Trophoblast cell (in vitro differentiated cells and primary cell): ENCODE measurements at regions not wholly inside any gene's neighbourhood (a gene's known extent, or its start where the extent isn't known, plus 50 kb on each side); places are given as distances from the start of the nearest gene placed in this dataset.

Source experiments
- DNase-seq, 2 donors: peaks; one replicate each; pipeline ENCODE4 v3.0.0-alpha.2; 2016
- H2AFZ ChIP-seq: 2 replicates; pipeline ENCODE4 v1.6.1; 2013; ENCODE audit warnings: low read length, moderate library complexity, mild to moderate bottlenecking; ENCODE audit not compliant: insufficient read depth, poor library complexity
- H2AK5ac ChIP-seq: 2 replicates; pipeline ENCODE4 v1.6.1; 2013; ENCODE audit warnings: mild to moderate bottlenecking, low read length
- H2BK120ac ChIP-seq: 2 replicates; pipeline ENCODE4 v1.6.1; 2013; ENCODE audit warnings: low read length, mild to moderate bottlenecking, moderate library complexity; ENCODE audit not compliant: insufficient read depth, poor library complexity
- H2BK12ac ChIP-seq: 2 replicates; pipeline ENCODE4 v1.6.1; 2013; ENCODE audit warnings: mild to moderate bottlenecking, low read length, moderate library complexity
- H2BK5ac ChIP-seq: 2 replicates; pipeline ENCODE4 v1.6.1; 2013; ENCODE audit warnings: low read length, low read depth, moderate library complexity, mild to moderate bottlenecking; ENCODE audit not compliant: poor library complexity
- H3K14ac ChIP-seq: 2 replicates; pipeline ENCODE4 v1.6.1; 2013; ENCODE audit warnings: mild to moderate bottlenecking, low read length
- H3K18ac ChIP-seq: 2 replicates; pipeline ENCODE4 v1.6.1; 2013; ENCODE audit warnings: mild to moderate bottlenecking, low read length
- H3K23ac ChIP-seq: 2 replicates; pipeline ENCODE4 v1.6.1; 2013; ENCODE audit warnings: low read length
- H3K27ac ChIP-seq: 2 replicates; pipeline ENCODE4 v1.5.1; 2013; ENCODE audit warnings: low read depth, mild to moderate bottlenecking, inconsistent platforms, low read length, moderate library complexity
- H3K27me3 ChIP-seq: 2 replicates; pipeline ENCODE4 v1.6.1; 2013; ENCODE audit warnings: inconsistent platforms, mild to moderate bottlenecking, low read length, moderate library complexity; ENCODE audit not compliant: insufficient read depth
- H3K36me3 ChIP-seq, 2 experiments: 1 replicate in 1 of 2; 2 replicates in 1 of 2; pipeline ENCODE4 v1.6.1; 2013; ENCODE audit warnings: low read length in 2 of 2, mild to moderate bottlenecking in 2 of 2, moderate library complexity in 1 of 2; ENCODE audit not compliant: insufficient read depth in 2 of 2, control insufficient read depth in 1 of 2
- H3K4ac ChIP-seq: 2 replicates; pipeline ENCODE4 v1.6.1; 2013; ENCODE audit warnings: low read depth, mild to moderate bottlenecking, low read length, moderate library complexity
- H3K4me1 ChIP-seq, 2 experiments: 1 replicate in 1 of 2; 2 replicates in 1 of 2; pipeline ENCODE4 v1.6.1; 2013; ENCODE audit warnings: low read length in 2 of 2, mild to moderate bottlenecking in 2 of 2, moderate library complexity in 1 of 2; ENCODE audit not compliant: insufficient read depth in 2 of 2, control insufficient read depth in 1 of 2
- H3K4me2 ChIP-seq: 2 replicates; pipeline ENCODE4 v1.6.1; 2013; ENCODE audit warnings: inconsistent platforms, mild to moderate bottlenecking, low read length, moderate library complexity
- H3K4me3 ChIP-seq: 2 replicates; pipeline ENCODE4 v1.5.1; 2013; ENCODE audit warnings: mild to moderate bottlenecking, low read depth, low read length, inconsistent platforms
- H3K79me1 ChIP-seq: one replicate; pipeline ENCODE4 v1.6.1; 2013; ENCODE audit warnings: low read length
- H3K79me2 ChIP-seq: 2 replicates; pipeline ENCODE4 v1.6.1; 2013; ENCODE audit warnings: low read length, mild to moderate bottlenecking; ENCODE audit not compliant: control insufficient read depth, insufficient read depth, poor library complexity
- H3K9ac ChIP-seq: 2 replicates; pipeline ENCODE4 v1.6.1; 2013; ENCODE audit warnings: mild to moderate bottlenecking, low read length
- H3K9me3 ChIP-seq: 2 replicates; pipeline ENCODE4 v1.6.1; 2013; ENCODE audit warnings: low read depth, mild to moderate bottlenecking, control low read depth, inconsistent platforms, low read length; ENCODE audit not compliant: insufficient read depth
- H4K12ac ChIP-seq: 2 replicates; pipeline ENCODE4 v1.6.1; 2013; ENCODE audit warnings: low read depth, mild to moderate bottlenecking, low read length, moderate library complexity
- H4K8ac ChIP-seq: 2 replicates; pipeline ENCODE4 v1.6.1; 2013; ENCODE audit warnings: low read depth, mild to moderate bottlenecking, low read length, moderate library complexity
- H4K91ac ChIP-seq: one replicate; pipeline ENCODE4 v1.6.1; 2013; ENCODE audit warnings: low read depth, mild to moderate bottlenecking, low read length, moderate library complexity
- WGBS: extraction: QIAGEN DNeasy Blood & Tissue Kit; methylation state at CpG from one replicate; pipeline ENCODE4 v1.1.7; 2013; ENCODE audit warnings: missing lambda C conversion rate; ENCODE audit not compliant: insufficient read length, insufficient coverage; ENCODE audit errors: extremely low coverage; 5-methylcytosine and 5-hydroxymethylcytosine counted together

DNA sequence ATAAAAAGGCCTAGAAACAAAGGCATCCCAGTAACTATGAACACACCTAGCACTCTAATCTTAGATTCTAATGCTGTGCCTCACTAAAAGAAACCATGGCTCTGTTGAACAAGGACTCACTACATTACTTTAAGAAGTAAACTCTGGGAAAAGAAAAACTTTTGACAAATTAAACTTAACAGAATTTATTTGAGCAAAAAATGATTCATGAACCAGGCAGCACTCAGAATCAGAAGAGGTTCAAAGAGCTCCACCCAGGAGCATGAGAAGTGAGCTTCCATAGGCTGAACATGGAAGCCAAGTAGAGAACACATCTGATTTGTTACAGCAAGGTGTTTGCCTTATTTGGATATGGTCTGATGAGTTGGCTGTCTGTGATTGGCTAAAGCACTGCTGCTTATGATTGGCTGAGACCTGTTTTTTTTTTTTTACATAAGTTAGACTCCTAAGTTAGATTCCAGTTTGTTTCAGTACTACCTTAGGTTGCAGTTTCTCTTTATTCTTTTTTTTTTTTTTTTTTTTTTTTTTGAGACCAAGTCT, 343.6 kb upstream of the SASH1 start:
- Histone ChIP-seq H3K27me3 (no peaks in the 10 kb centered on the region), H3K79me2 (no peaks in the 10 kb centered on the region), H4K91ac (no peak overlapping the region), H3K27ac (no peak overlapping the region), H4K12ac (no peak overlapping the region), H2BK12ac (no peak overlapping the region), H2AK5ac (no peak overlapping the region), H3K4me3 (no peak overlapping the region), H3K23ac (no peak overlapping the region), H4K8ac (no peak overlapping the region), H3K36me3 (no peaks in the 10 kb centered on the region), H3K4me2 (no peak overlapping the region), H2AFZ (no peak overlapping the region), H3K14ac (no peak overlapping the region), H3K9ac (no peak overlapping the region), H3K79me1 (no peaks in the 10 kb centered on the region), H3K9me3 (no peaks in the 10 kb centered on the region), H3K4me1 (no peaks in the 10 kb centered on the region), H3K18ac (no peak overlapping the region), H2BK5ac (no peak overlapping the region), H2BK120ac (no peak overlapping the region), H3K4ac (no peak overlapping the region)
- no peak for DNase-seq

GRCh38 chr6:148001844-148002642, 340.6 kb upstream of the SASH1 start:
- Histone ChIP-seq H3K18ac (no peak overlapping the region), H3K23ac (no peak overlapping the region), H3K14ac (no peak overlapping the region), H3K36me3 (no peaks in the 10 kb centered on the region), H3K79me1 (no peaks in the 10 kb centered on the region), H4K12ac (no peak overlapping the region), H3K9ac (no peak overlapping the region), H3K4ac (no peak overlapping the region), H3K4me1 (no peaks in the 10 kb centered on the region), H4K91ac (no peak overlapping the region), H2AFZ (no peak overlapping the region), H3K27me3 (no peaks in the 10 kb centered on the region), H3K4me2 (no peak overlapping the region), H3K27ac (no peak overlapping the region), H4K8ac (no peak overlapping the region), H2BK12ac (no peak overlapping the region), H2BK120ac (no peak overlapping the region), H3K79me2 (no peaks in the 10 kb centered on the region), H2BK5ac (no peak overlapping the region), H3K4me3 (no peak overlapping the region), H2AK5ac (no peak overlapping the region), H3K9me3 (no peaks in the 10 kb centered on the region)
- no peak for DNase-seq
- no CpG with 5 or more reads among the region's 7 CpGs for WGBS

GRCh38 chr6:148004651-148005050, 338.0 kb upstream of the SASH1 start:
- Histone ChIP-seq H4K12ac (no peak overlapping the region), H3K79me1 (no peaks in the 10 kb centered on the region), H2AK5ac (no peak overlapping the region), H3K23ac (no peak overlapping the region), H2AFZ (no peak overlapping the region), H3K4me1 (no peaks in the 10 kb centered on the region), H3K4me2 (no peak overlapping the region), H4K91ac (no peak overlapping the region), H4K8ac (no peak overlapping the region), H3K27me3 (no peaks in the 10 kb centered on the region), H3K4ac (no peak overlapping the region), H2BK12ac (no peak overlapping the region), H3K4me3 (no peak overlapping the region), H2BK5ac (no peak overlapping the region), H3K79me2 (no peaks in the 10 kb centered on the region), H3K14ac (no peak overlapping the region), H3K36me3 (no peaks in the 10 kb centered on the region), H3K18ac (no peak overlapping the region), H3K9me3 (no peaks in the 10 kb centered on the region), H2BK120ac (no peak overlapping the region), H3K27ac (no peak overlapping the region), H3K9ac (no peak overlapping the region)
- no CpG with 5 or more reads among the region's 3 CpGs for WGBS
- no peak for DNase-seq

- H3K4me2 ChIP-seq, result no peak overlapping the region
- no peak overlapping the region for H4K12ac ChIP-seq
- no peak overlapping the region for H2AFZ ChIP-seq
- no peak overlapping the region for H2BK120ac ChIP-seq
- no peaks in the 10 kb centered on the region for H3K27me3 ChIP-seq
- no peaks in the 10 kb centered on the region for H3K4me1 ChIP-seq
- no peak overlapping the region for H3K9ac ChIP-seq
- no peak overlapping the region for H2AK5ac ChIP-seq
- H3K18ac ChIP-seq, result no peak overlapping the region
- no peaks in the 10 kb centered on the region for H3K79me2 ChIP-seq
- H4K8ac ChIP-seq, result no peak overlapping the region
- no peak overlapping the region for H3K4ac ChIP-seq
- no peak overlapping the region for H2BK5ac ChIP-seq
- no peaks in the 10 kb centered on the region for H3K79me1 ChIP-seq
- H3K27ac ChIP-seq, result no peak overlapping the region
- H3K14ac ChIP-seq, result no peak overlapping the region
- no peak for DNase-seq
- no CpG with 5 or more reads among the region's 6 CpGs for WGBS
- H3K4me3 ChIP-seq, result no peak overlapping the region
- no peaks in the 10 kb centered on the region for H3K36me3 ChIP-seq
- H4K91ac ChIP-seq, result no peak overlapping the region
- no peak overlapping the region for H2BK12ac ChIP-seq
- peaks cover 5% of the 10 kb centered on the region for H3K9me3 ChIP-seq
- no peak overlapping the region for H3K23ac ChIP-seq
These were observed 336.8 kb upstream of the SASH1 start for GRCh38 chr6:148005806-148006205.
